H1 (cell line): ENCODE measurements at regions not wholly inside any gene's neighbourhood (a gene's known extent, or its start where the extent isn't known, plus 50 kb on each side); places are given as distances from the start of the nearest gene placed in this dataset.

Experiments
- CTCF ChIA-PET: fragments of 300-600 bp; sonication (Branson Sonifier 250); formaldehyde crosslinking; loops from one replicate; lab custom pipeline; 2021; ENCODE audit not compliant: partially characterized antibody; lab: Charles Lee
- POLR2A ChIA-PET: fragments of 300-600 bp; sonication (Branson Sonifier 250); formaldehyde crosslinking; loops from one replicate; lab custom pipeline; 2021; ENCODE audit warnings: inconsistent platforms; ENCODE audit not compliant: partially characterized antibody; lab: Charles Lee
- DNase-seq, 2 experiments: peaks; one replicate each; pipeline versions ENCODE4 v3.0.0 to v3.0.0-alpha.2; 2010 to 2022; ENCODE audit warnings: low spot score in 2 of 2, low read depth in 1 of 2, mixed read lengths in 1 of 2
- FAIRE-seq: peaks from 2 replicates; lab custom pipeline; 2011; peaks lifted over from hg19 to GRCh38; lab: Jason Lieb, UNC
- H2AFZ ChIP-seq: 2 replicates; pipeline ENCODE4 v1.8.1; 2012; ENCODE audit warnings: low read length, inconsistent platforms
- H2AK5ac ChIP-seq: 2 replicates; pipeline ENCODE4 v1.6.1; 2013; ENCODE audit warnings: low read depth, low read length
- H2BK120ac ChIP-seq: replicated peaks from 2 replicates; pipeline ENCODE3; 2013; ENCODE audit warnings: low read depth, low read length, inconsistent platforms
- H2BK12ac ChIP-seq: 2 replicates; pipeline ENCODE4 v1.6.1; 2013; ENCODE audit warnings: low read depth, low read length
- H2BK15ac ChIP-seq: 2 replicates; pipeline ENCODE4 v1.6.1; 2013; ENCODE audit warnings: low read length
- H2BK20ac ChIP-seq: 2 replicates; pipeline ENCODE4 v1.6.1; 2013; ENCODE audit warnings: low read length
- H2BK5ac ChIP-seq: 2 replicates; pipeline ENCODE4 v1.6.1; 2013; ENCODE audit warnings: low read depth, low read length
- H3K14ac ChIP-seq: 2 replicates; pipeline ENCODE4 v1.6.1; 2013; ENCODE audit warnings: inconsistent platforms; ENCODE audit not compliant: insufficient read length
- H3K18ac ChIP-seq: 2 replicates; pipeline ENCODE4 v1.6.1; 2013; ENCODE audit warnings: low read length; ENCODE audit errors: extremely low read depth
- H3K23ac ChIP-seq: 2 replicates; pipeline ENCODE4 v1.6.1; 2013; ENCODE audit warnings: inconsistent platforms; ENCODE audit not compliant: insufficient read length
- H3K23me2 ChIP-seq: 2 replicates; pipeline ENCODE4 v1.6.1; 2013; ENCODE audit warnings: low read depth, low read length
- H3K27ac ChIP-seq: 2 replicates; pipeline ENCODE4 v1.6.1; 2011; ENCODE audit warnings: low read depth, low read length, inconsistent platforms
- H3K27me3 ChIP-seq, 4 experiments: replicated peaks in 1 of 4; 1 replicate in 1 of 4; 2 replicates in 3 of 4; pipeline versions ENCODE4 v1.6.1 to v1.8.1; 2011 to 2013; ENCODE audit warnings: low read length in 3 of 4, mild to moderate bottlenecking in 3 of 4, inconsistent platforms in 2 of 4, mixed read lengths in 2 of 4, moderate library complexity in 1 of 4; ENCODE audit not compliant: control insufficient read depth in 3 of 4, insufficient read depth in 3 of 4; ENCODE audit errors: extremely low read depth in 1 of 4
- H3K36me3 ChIP-seq, 4 experiments: 2 replicates each; pipeline versions ENCODE4 v1.6.1 to v1.8.1; 2011 to 2013; ENCODE audit warnings: mild to moderate bottlenecking in 4 of 4, low read length in 3 of 4, moderate library complexity in 2 of 4, control low read depth in 1 of 4, inconsistent platforms in 1 of 4; ENCODE audit not compliant: insufficient read depth in 4 of 4, control insufficient read depth in 2 of 4
- H3K4ac ChIP-seq: replicated peaks from 2 replicates; pipeline ENCODE3; 2013; ENCODE audit warnings: low read length, low read depth, mixed read lengths, inconsistent platforms; ENCODE audit not compliant: insufficient read length
- H3K4me1 ChIP-seq, 4 experiments: replicated peaks in 1 of 4; 1 replicate in 1 of 4; 2 replicates in 3 of 4; pipeline versions ENCODE4 v1.6.1 to v1.8.1; 2011 to 2013; ENCODE audit warnings: low read length in 3 of 4, inconsistent platforms in 2 of 4, mixed read lengths in 1 of 4; ENCODE audit not compliant: insufficient read depth in 4 of 4, control insufficient read depth in 3 of 4
- H3K4me2 ChIP-seq, 2 experiments: 2 replicates each; pipeline versions ENCODE4 v1.6.1 to v1.8.1; 2011 to 2013; ENCODE audit warnings: low read depth in 2 of 2, low read length in 2 of 2, control low read depth in 1 of 2, inconsistent platforms in 1 of 2, mild to moderate bottlenecking in 1 of 2; ENCODE audit not compliant: insufficient read depth in 1 of 2
- H3K4me3 ChIP-seq, 4 experiments: fragments of 200-600, 300-600 bp in 1 of 4; sonication (generic), shearing (Covaris generic), sonication (Bioruptor Twin) in 1 of 4; 2 replicates each; pipeline versions ENCODE4 v1.5.1 to v1.8.1; 2011 to 2016; ENCODE audit warnings: low read length in 4 of 4, low read depth in 3 of 4, control low read depth in 2 of 4, inconsistent platforms in 2 of 4, mild to moderate bottlenecking in 2 of 4, mixed read lengths in 1 of 4, moderate library complexity in 1 of 4; ENCODE audit not compliant: insufficient read depth in 2 of 4; ENCODE audit errors: extremely low read depth in 1 of 4
- H3K56ac ChIP-seq: replicated peaks from 2 replicates; pipeline ENCODE3; 2013; ENCODE audit warnings: low read depth, mild to moderate bottlenecking, mixed read lengths, low read length, inconsistent platforms; ENCODE audit not compliant: insufficient read length
- H3K79me1 ChIP-seq: 2 replicates; pipeline ENCODE4 v1.6.1; 2013; ENCODE audit warnings: low read depth, low read length, control low read depth
- H3K79me2 ChIP-seq, 2 experiments: 2 replicates each; pipeline versions ENCODE4 v1.6.1 to v1.8.1; 2012 to 2013; ENCODE audit warnings: low read length in 2 of 2, mild to moderate bottlenecking in 2 of 2, inconsistent platforms in 1 of 2; ENCODE audit not compliant: insufficient read depth in 2 of 2, control insufficient read depth in 1 of 2
- H3K9ac ChIP-seq, 4 experiments: replicated peaks in 1 of 4; 1 replicate in 1 of 4; 2 replicates in 3 of 4; pipeline versions ENCODE4 v1.6.1 to v1.8.1; 2011 to 2013; ENCODE audit warnings: low read depth in 3 of 4, low read length in 3 of 4, control low read depth in 2 of 4, mild to moderate bottlenecking in 2 of 4, moderate library complexity in 2 of 4, inconsistent platforms in 1 of 4; ENCODE audit errors: extremely low read depth in 1 of 4
- H3K9me3 ChIP-seq, 2 experiments: 2 replicates each; pipeline versions ENCODE4 v1.6.1 to v1.8.1; 2012 to 2013; ENCODE audit warnings: mild to moderate bottlenecking in 2 of 2, moderate library complexity in 2 of 2, control low read depth in 1 of 2, inconsistent platforms in 1 of 2, low read depth in 1 of 2, low read length in 1 of 2, mixed read lengths in 1 of 2; ENCODE audit not compliant: insufficient read depth in 2 of 2
- H4K20me1 ChIP-seq, 2 experiments: replicated peaks in 1 of 2; 2 replicates each; pipeline versions ENCODE3 to v1.8.1; 2011 to 2013; ENCODE audit warnings: inconsistent platforms in 2 of 2, low read length in 2 of 2, mild to moderate bottlenecking in 1 of 2; ENCODE audit not compliant: insufficient read depth in 2 of 2, control insufficient read depth in 1 of 2
- H4K5ac ChIP-seq: 2 replicates; pipeline ENCODE4 v1.6.1; 2013; ENCODE audit warnings: low read length, low read depth, mixed read lengths, inconsistent platforms; ENCODE audit not compliant: insufficient read length
- H4K8ac ChIP-seq: 2 replicates; pipeline ENCODE4 v1.8.0; 2013; ENCODE audit warnings: mild to moderate bottlenecking, moderate library complexity, low read length, inconsistent platforms; ENCODE audit not compliant: insufficient read depth; ENCODE audit errors: extremely low read depth
- H4K91ac ChIP-seq: replicated peaks from 2 replicates; pipeline ENCODE3; 2013; ENCODE audit warnings: low read length, mixed read lengths, inconsistent platforms; ENCODE audit not compliant: insufficient read length
- ATF3 ChIP-seq: IDR thresholded peaks from 2 replicates; pipeline ENCODE4 v1.6.1; 2011; ENCODE audit warnings: low read depth, mild to moderate bottlenecking, low read length; ENCODE audit not compliant: insufficient read depth
- BRCA1 ChIP-seq: IDR thresholded peaks from 2 replicates; pipeline ENCODE4 v1.6.1; 2012; ENCODE audit warnings: low read depth, low read length, improper control_type of control experiment
- CREB1 ChIP-seq: IDR thresholded peaks from 2 replicates; pipeline ENCODE4 v1.6.1; 2012; ENCODE audit warnings: inconsistent platforms
- FOSL1 ChIP-seq: IDR thresholded peaks from 2 replicates; pipeline ENCODE4 v1.6.1; 2011; ENCODE audit warnings: mild to moderate bottlenecking, low read depth, low read length, moderate library complexity; ENCODE audit not compliant: insufficient read depth
- GTF2F1 ChIP-seq: IDR thresholded peaks from 2 replicates; pipeline ENCODE4 v1.6.1; 2012; ENCODE audit warnings: low read depth, low read length, improper control_type of control experiment, borderline replicate concordance
- HDAC2 ChIP-seq, 2 experiments: fragments of 300-600 bp in 1 of 2; sonication (generic) in 1 of 2; IDR thresholded peaks; 2 replicates each; pipeline ENCODE4 v1.6.1; 2011 to 2012; ENCODE audit warnings: low read depth in 2 of 2, low read length in 2 of 2, mild to moderate bottlenecking in 2 of 2, moderate library complexity in 2 of 2, borderline replicate concordance in 1 of 2, inconsistent platforms in 1 of 2
- KDM5A ChIP-seq: fragments of 200-600 bp; IDR thresholded peaks from 2 replicates; pipeline ENCODE4 v1.7.1; 2012; ENCODE audit warnings: mild to moderate bottlenecking, low read length, inconsistent platforms, mixed read lengths
- NANOG ChIP-seq: IDR thresholded peaks from 2 replicates; pipeline ENCODE4 v1.6.1; 2011; ENCODE audit warnings: low read length, low read depth, mild to moderate bottlenecking, inconsistent platforms; ENCODE audit not compliant: insufficient read depth, poor library complexity, severe bottlenecking
- RXRA ChIP-seq: IDR thresholded peaks from 2 replicates; pipeline ENCODE4 v1.6.1; 2011; ENCODE audit warnings: low read depth, mild to moderate bottlenecking, low read length, moderate library complexity; ENCODE audit not compliant: insufficient read depth
- SP1 ChIP-seq: IDR thresholded peaks from 2 replicates; pipeline ENCODE4 v1.6.1; 2011; ENCODE audit warnings: low read depth, low read length
- SP2 ChIP-seq: IDR thresholded peaks from 2 replicates; pipeline ENCODE4 v1.6.1; 2012; ENCODE audit warnings: mild to moderate bottlenecking, low read length, inconsistent platforms
- ZNF274 ChIP-seq: IDR thresholded peaks from 2 replicates; pipeline ENCODE4 v1.7.0; 2012; ENCODE audit warnings: low read length, borderline replicate concordance; ENCODE audit errors: extremely low read depth
- WGBS, 2 experiments: shearing (Covaris generic) in 1 of 2; methylation state at CpG; one replicate each; pipeline versions ENCODE4 v1.1.6 to v1.1.7; 2013 to 2015; ENCODE audit warnings: low lambda C conversion rate in 2 of 2, mixed read lengths in 2 of 2, inconsistent platforms in 1 of 2, low coverage in 1 of 2, missing lambda C conversion rate in 1 of 2; ENCODE audit not compliant: insufficient replicate concordance in 2 of 2, insufficient coverage in 1 of 2, insufficient read length in 1 of 2; ENCODE audit errors: extremely low coverage in 1 of 2, missing lambda C conversion rate in 1 of 2; 5-methylcytosine and 5-hydroxymethylcytosine counted together
- TF ChIP-seq, protein P1 (sequence below): IDR thresholded peaks from 2 replicates; pipeline ENCODE4 v1.6.1; 2012; ENCODE audit warnings: inconsistent platforms

GRCh38 chr7:39811161-39811614, 138.9 kb upstream of the CDK13 start:
- no peak overlapping the region for H2AFZ ChIP-seq
- FAIRE-seq (no peak), DNase-seq (no peak)
- no peaks in the 10 kb centered on the region for H3K36me3 ChIP-seq
- no peak overlapping the region for H3K14ac ChIP-seq
- H3K23ac ChIP-seq, result no peak overlapping the region
- H3K56ac ChIP-seq, result no peak overlapping the region
- H3K4me3 ChIP-seq, result no peak overlapping the region
- no peak overlapping the region for H4K8ac ChIP-seq
- H4K20me1 ChIP-seq, result no peaks in the 10 kb centered on the region
- H3K4me1 ChIP-seq, result no peaks in the 10 kb centered on the region
- peaks cover 0 to 1% (median 0%) of the 10 kb centered on the region in 4 experiments; a peak in 1 of 7 replicates for H3K27me3 ChIP-seq
- ChIA-PET POLR2A (no interaction called here), CTCF (interaction anchor here (0.7 to 2.1 kb wide), 3 partner anchors 18 to 230 kb away, joined by 3 to 6 read pairs (median 6); no protein-coding TSS in a partner anchor)
- no peak overlapping the region for H2BK120ac ChIP-seq
- no peak overlapping the region for H4K91ac ChIP-seq
- H3K4ac ChIP-seq, result no peak overlapping the region
- H2BK5ac ChIP-seq, result no peak overlapping the region; the same call in 1 of the 2 replicates
- no peak overlapping the region for H2BK20ac ChIP-seq
- H2BK12ac ChIP-seq, result no peak overlapping the region
- WGBS, 2 experiments, result 90% methylated on average over 1 of the region's 1 CpG; no CpG with 5 or more reads in 1 of the 2 experiments
- no peak overlapping the region for H2BK15ac ChIP-seq
- no peak overlapping the region for H3K4me2 ChIP-seq
- H4K5ac ChIP-seq, result no peak overlapping the region
- no peaks in the 10 kb centered on the region for H3K79me2 ChIP-seq
- no peak overlapping the region for H3K18ac ChIP-seq
- no peaks in the 10 kb centered on the region for H3K9me3 ChIP-seq
- H3K79me1 ChIP-seq, result no peaks in the 10 kb centered on the region
- H3K27ac ChIP-seq, result no peak overlapping the region
- no peaks in the 10 kb centered on the region; the same call in 1 of the 2 replicates for H3K23me2 ChIP-seq
- no peak overlapping the region for H2AK5ac ChIP-seq
- no peak overlapping the region for H3K9ac ChIP-seq
- TF ChIP-seq CREB1 (no peak), SP1 (no peak), ZNF274 (no peak), KDM5A (no peak), RXRA (no peak), SP2 (no peak), GTF2F1 (no peak), HDAC2 (IDR thresholded peaks at IDR 0.05; ENCODE audit: borderline replicate concordance in 1 of 2, low read depth in 2 of 2, low read length in 2 of 2) (no peak), BRCA1 (no peak), FOSL1 (no peak), NANOG (no peak), ATF3 (no peak)
- TF ChIP-seq, protein P1, sequence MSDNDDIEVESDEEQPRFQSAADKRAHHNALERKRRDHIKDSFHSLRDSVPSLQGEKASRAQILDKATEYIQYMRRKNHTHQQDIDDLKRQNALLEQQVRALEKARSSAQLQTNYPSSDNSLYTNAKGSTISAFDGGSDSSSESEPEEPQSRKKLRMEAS, result no peak
